ENCODE measurements at regions not wholly inside any gene's neighbourhood (a gene's known extent, or its start where the extent isn't known, plus 50 kb on each side); places are given as distances from the start of the nearest gene placed in this dataset.

- no peaks in the 10 kb centered on the region for H3K27me3 Mint-ChIP-seq (ENCODE audit: unreplicated experiment)
- no peaks in the 10 kb centered on the region for H3K36me3 Mint-ChIP-seq (ENCODE audit: insufficient read depth, unreplicated experiment)
- H3K9me3 Mint-ChIP-seq (ENCODE audit: low read depth, unreplicated experiment) = no peaks in the 10 kb centered on the region
- no peak for DNase-seq
- no peak overlapping the region for H3K4me3 Mint-ChIP-seq (ENCODE audit: low read depth, unreplicated experiment)
- intact Hi-C loops (cut with micrococcal nuclease; ENCODE audit: unreplicated experiment) = no loop called here
- H3K27ac Mint-ChIP-seq (ENCODE audit: unreplicated experiment) = no peak overlapping the region
- BruUV-seq (replicated peaks) = no TSS peak
- CTCF ChIA-PET = no interaction called here
- H3K4me1 Mint-ChIP-seq (ENCODE audit: low read depth, unreplicated experiment) = no peaks in the 10 kb centered on the region
- no peak for TF ChIP-seq CTCF (IDR thresholded peaks at IDR 0.05; ENCODE audit: unreplicated experiment)
Measured at GRCh38 chr6:81298751-81299150, 453.7 kb downstream of the TENT5A start.

GRCh38 chr6:81295310-81295709, 457.2 kb downstream of the TENT5A start:
- Mint-ChIP-seq H3K4me3 (ENCODE audit: low read depth, unreplicated experiment) (no peak overlapping the region), H3K36me3 (ENCODE audit: insufficient read depth, unreplicated experiment) (no peaks in the 10 kb centered on the region), H3K27ac (ENCODE audit: unreplicated experiment) (no peak overlapping the region), H3K9me3 (ENCODE audit: low read depth, unreplicated experiment) (no peaks in the 10 kb centered on the region), H3K27me3 (ENCODE audit: unreplicated experiment) (no peaks in the 10 kb centered on the region), H3K4me1 (ENCODE audit: low read depth, unreplicated experiment) (no peaks in the 10 kb centered on the region)
- no peak for DNase-seq
- no TSS peak for BruUV-seq (replicated peaks)
- intact Hi-C loops (cut with micrococcal nuclease; ENCODE audit: unreplicated experiment) = no loop called here
- no peak for TF ChIP-seq CTCF (IDR thresholded peaks at IDR 0.05; ENCODE audit: unreplicated experiment)
- CTCF ChIA-PET = no interaction called here

GRCh38 chr6:81293896-81294295, 458.6 kb downstream of the TENT5A start:
- Mint-ChIP-seq H3K36me3 (ENCODE audit: insufficient read depth, unreplicated experiment) (no peaks in the 10 kb centered on the region), H3K27me3 (ENCODE audit: unreplicated experiment) (no peaks in the 10 kb centered on the region), H3K27ac (ENCODE audit: unreplicated experiment) (no peak overlapping the region), H3K4me1 (ENCODE audit: low read depth, unreplicated experiment) (no peaks in the 10 kb centered on the region), H3K4me3 (ENCODE audit: low read depth, unreplicated experiment) (no peak overlapping the region), H3K9me3 (ENCODE audit: low read depth, unreplicated experiment) (no peaks in the 10 kb centered on the region)
- CTCF ChIA-PET = no interaction called here
- no peak for DNase-seq
- no peak for TF ChIP-seq CTCF (IDR thresholded peaks at IDR 0.05; ENCODE audit: unreplicated experiment)
- no TSS peak for BruUV-seq (replicated peaks)
- intact Hi-C loops (cut with micrococcal nuclease; ENCODE audit: unreplicated experiment) = no loop called here

- intact Hi-C loops (cut with micrococcal nuclease; ENCODE audit: unreplicated experiment) = no loop called here
- CTCF ChIA-PET = no interaction called here
- H3K27me3 Mint-ChIP-seq (ENCODE audit: unreplicated experiment) = no peaks in the 10 kb centered on the region
Measured at GRCh38 chr6:81289229-81289628, 463.3 kb downstream of the TENT5A start.

More at GRCh38 chr6:81289229-81289628, 463.3 kb downstream of the TENT5A start:
- no peak for TF ChIP-seq CTCF (IDR thresholded peaks at IDR 0.05; ENCODE audit: unreplicated experiment)
- no peak overlapping the region for H3K27ac Mint-ChIP-seq (ENCODE audit: unreplicated experiment)
- no peaks in the 10 kb centered on the region for H3K36me3 Mint-ChIP-seq (ENCODE audit: insufficient read depth, unreplicated experiment)
- no peaks in the 10 kb centered on the region for H3K9me3 Mint-ChIP-seq (ENCODE audit: low read depth, unreplicated experiment)
- BruUV-seq (replicated peaks) = no TSS peak
- no peak overlapping the region for H3K4me3 Mint-ChIP-seq (ENCODE audit: low read depth, unreplicated experiment)
- no peaks in the 10 kb centered on the region for H3K4me1 Mint-ChIP-seq (ENCODE audit: low read depth, unreplicated experiment)
- no peak for DNase-seq

Data from Calu3 (cell line).